ENCODE measurements at regions not wholly inside any gene's neighbourhood (a gene's known extent, or its start where the extent isn't known, plus 50 kb on each side); places are given as distances from the start of the nearest gene placed in this dataset.

- H3K27ac ChIP-seq (ENCODE audit: low read length) = no peak overlapping the region
- Mint-ChIP-seq H3K27ac (no peak overlapping the region), H3K27me3 (peaks cover 0 to 4% of the 10 kb centered on the region in 2 donors), H3K4me1 (no peaks in the 10 kb centered on the region), H3K36me3 (no peaks in the 10 kb centered on the region), H3K4me3 (no peak overlapping the region), H3K9me3 (no peaks in the 10 kb centered on the region)
- H3K27me3 ChIP-seq (replicated peaks in 1 of 2; ENCODE audit: control insufficient read depth in 2 of 2, extremely low read depth in 1 of 2, insufficient read depth in 2 of 2, low read length in 1 of 2) = no peaks in the 10 kb centered on the region
- no peak for DNase-seq
- ChIA-PET CTCF (no interaction called here), POLR2A (no interaction called here)
- H3K36me3 ChIP-seq (ENCODE audit: control insufficient read depth in 2 of 2, extremely low read depth in 1 of 2, insufficient read depth in 1 of 2, low read length in 1 of 2) = no peaks in the 10 kb centered on the region
- ATAC-seq (replicated peaks in 1 of 4) = no peak
- no peaks in the 10 kb centered on the region for H3K9me3 ChIP-seq
- no peak overlapping the region for H3K4me3 ChIP-seq (ENCODE audit: control insufficient read depth in 1 of 2, extremely low read depth in 1 of 2, low read length in 1 of 2)
- no CpG with 5 or more reads among the region's 1 CpG for WGBS (ENCODE audit: insufficient coverage)
- no peaks in the 10 kb centered on the region for H3K4me1 ChIP-seq (ENCODE audit: control insufficient read depth in 1 of 2, extremely low read depth in 1 of 2, insufficient read depth in 2 of 2, low read length in 2 of 2)
Observed at GRCh38 chr12:65517656-65518210, 239.2 kb downstream of the MSRB3 start.

GRCh38 chr12:65518771-65519170 lies 240.3 kb downstream of the MSRB3 start:
- H3K36me3 Mint-ChIP-seq = no peaks in the 10 kb centered on the region
- ChIA-PET CTCF (no interaction called here), POLR2A (no interaction called here)
- no peaks in the 10 kb centered on the region for H3K4me1 ChIP-seq (ENCODE audit: control insufficient read depth in 1 of 2, extremely low read depth in 1 of 2, insufficient read depth in 2 of 2, low read length in 2 of 2)
- H3K4me1 Mint-ChIP-seq = no peaks in the 10 kb centered on the region
- ATAC-seq (replicated peaks in 1 of 4) (no peak), DNase-seq (no peak)
- H3K4me3 ChIP-seq (ENCODE audit: control insufficient read depth in 1 of 2, extremely low read depth in 1 of 2, low read length in 1 of 2) = no peak overlapping the region
- H3K27ac ChIP-seq (ENCODE audit: low read length) = no peak overlapping the region
- H3K36me3 ChIP-seq (ENCODE audit: control insufficient read depth in 2 of 2, extremely low read depth in 1 of 2, insufficient read depth in 1 of 2, low read length in 1 of 2) = no peaks in the 10 kb centered on the region
- H3K27me3 ChIP-seq (replicated peaks in 1 of 2; ENCODE audit: control insufficient read depth in 2 of 2, extremely low read depth in 1 of 2, insufficient read depth in 2 of 2, low read length in 1 of 2) = no peaks in the 10 kb centered on the region
- no peak overlapping the region for H3K4me3 Mint-ChIP-seq
- H3K9me3 Mint-ChIP-seq = no peaks in the 10 kb centered on the region
- H3K27me3 Mint-ChIP-seq = peaks cover 0 to 5% of the 10 kb centered on the region in 2 donors
- H3K27ac Mint-ChIP-seq = no peak overlapping the region
- H3K9me3 ChIP-seq = no peaks in the 10 kb centered on the region

- no peaks in the 10 kb centered on the region for H3K4me1 ChIP-seq (ENCODE audit: control insufficient read depth in 1 of 2, extremely low read depth in 1 of 2, insufficient read depth in 2 of 2, low read length in 2 of 2)
- H3K9me3 Mint-ChIP-seq = no peaks in the 10 kb centered on the region
- ATAC-seq (replicated peaks in 1 of 4) = no peak
- 100% methylated on average over 1 of the region's 1 CpG for WGBS (ENCODE audit: insufficient coverage)
- no peak overlapping the region for H3K4me3 ChIP-seq (ENCODE audit: control insufficient read depth in 1 of 2, extremely low read depth in 1 of 2, low read length in 1 of 2)
- H3K27me3 ChIP-seq (replicated peaks in 1 of 2; ENCODE audit: control insufficient read depth in 2 of 2, extremely low read depth in 1 of 2, insufficient read depth in 2 of 2, low read length in 1 of 2) = no peaks in the 10 kb centered on the region
- H3K36me3 Mint-ChIP-seq = no peaks in the 10 kb centered on the region
- CTCF ChIA-PET = no interaction called here
- no peaks in the 10 kb centered on the region for H3K9me3 ChIP-seq
- H3K4me1 Mint-ChIP-seq = no peaks in the 10 kb centered on the region
- no peak for DNase-seq
- H3K27ac ChIP-seq (ENCODE audit: low read length) = no peak overlapping the region
- no peaks in the 10 kb centered on the region for H3K36me3 ChIP-seq (ENCODE audit: control insufficient read depth in 2 of 2, extremely low read depth in 1 of 2, insufficient read depth in 1 of 2, low read length in 1 of 2)
- H3K27me3 Mint-ChIP-seq = peaks cover 0 to 8% of the 10 kb centered on the region in 2 donors
- H3K4me3 Mint-ChIP-seq = no peak overlapping the region
- POLR2A ChIA-PET = no interaction called here
- H3K27ac Mint-ChIP-seq = no peak overlapping the region
Observed at GRCh38 chr12:65520658-65521057, 242.2 kb downstream of the MSRB3 start.

GRCh38 chr12:65522956-65523860 lies 244.7 kb downstream of the MSRB3 start:
- Histone ChIP-seq H3K9me3 (no peaks in the 10 kb centered on the region), H3K36me3 (ENCODE audit: control insufficient read depth in 2 of 2, extremely low read depth in 1 of 2, insufficient read depth in 1 of 2, low read length in 1 of 2) (no peaks in the 10 kb centered on the region)
- no peak for ATAC-seq (replicated peaks in 1 of 4)

GRCh38 chr12:65524666-65525065 lies 246.2 kb downstream of the MSRB3 start:
- Mint-ChIP-seq H3K9me3 (peaks cover 0 to 5% (median 3%) of the 10 kb centered on the region in 3 donors), H3K27ac (no peak overlapping the region), H3K27me3 (peaks cover 0 to 10% of the 10 kb centered on the region in 2 donors), H3K4me1 (no peaks in the 10 kb centered on the region), H3K4me3 (no peak overlapping the region), H3K36me3 (no peaks in the 10 kb centered on the region)
- Histone ChIP-seq H3K4me1 (ENCODE audit: control insufficient read depth in 1 of 2, extremely low read depth in 1 of 2, insufficient read depth in 2 of 2, low read length in 2 of 2) (no peaks in the 10 kb centered on the region), H3K27me3 (replicated peaks in 1 of 2; ENCODE audit: control insufficient read depth in 2 of 2, extremely low read depth in 1 of 2, insufficient read depth in 2 of 2, low read length in 1 of 2) (no peaks in the 10 kb centered on the region), H3K36me3 (ENCODE audit: control insufficient read depth in 2 of 2, extremely low read depth in 1 of 2, insufficient read depth in 1 of 2, low read length in 1 of 2) (no peaks in the 10 kb centered on the region), H3K4me3 (ENCODE audit: control insufficient read depth in 1 of 2, extremely low read depth in 1 of 2, low read length in 1 of 2) (no peak overlapping the region), H3K27ac (ENCODE audit: low read length) (no peak overlapping the region), H3K9me3 (no peaks in the 10 kb centered on the region)
- ATAC-seq (replicated peaks in 1 of 4) (no peak), DNase-seq (no peak)
- ChIA-PET CTCF (no interaction called here), POLR2A (no interaction called here)
- 80% methylated on average over 1 of the region's 2 CpGs for WGBS (ENCODE audit: insufficient coverage)

More at GRCh38 chr12:65522956-65523860, 244.7 kb downstream of the MSRB3 start:
- 90% methylated on average over 5 of the region's 12 CpGs for WGBS (ENCODE audit: insufficient coverage)
- ChIA-PET CTCF (interaction anchor here in 1 of 2 donors (1.1 kb wide), 1 partner anchor 8 kb away, joined by 4 read pairs; no protein-coding TSS in a partner anchor), POLR2A (interaction anchor here in 1 of 2 donors (0.7 kb wide), 1 partner anchor 571 kb away, joined by 4 read pairs; no protein-coding TSS in a partner anchor)
- no peaks in the 10 kb centered on the region for H3K27me3 ChIP-seq (replicated peaks in 1 of 2; ENCODE audit: control insufficient read depth in 2 of 2, extremely low read depth in 1 of 2, insufficient read depth in 2 of 2, low read length in 1 of 2)
- no peak overlapping the region for H3K4me3 Mint-ChIP-seq
- H3K9me3 Mint-ChIP-seq = peaks cover 0 to 5% (median 3%) of the 10 kb centered on the region in 3 donors
- H3K4me3 ChIP-seq (ENCODE audit: control insufficient read depth in 1 of 2, extremely low read depth in 1 of 2, low read length in 1 of 2) = no peak overlapping the region
- H3K27ac Mint-ChIP-seq = no peak overlapping the region
- peaks cover 0 to 8% of the 10 kb centered on the region in 2 donors for H3K27me3 Mint-ChIP-seq
- DNase-seq = no peak
- no peaks in the 10 kb centered on the region for H3K4me1 ChIP-seq (ENCODE audit: control insufficient read depth in 1 of 2, extremely low read depth in 1 of 2, insufficient read depth in 2 of 2, low read length in 2 of 2)
- no peaks in the 10 kb centered on the region for H3K36me3 Mint-ChIP-seq
- H3K4me1 Mint-ChIP-seq = no peaks in the 10 kb centered on the region
- H3K27ac ChIP-seq (ENCODE audit: low read length) = no peak overlapping the region

- H3K4me1 ChIP-seq (ENCODE audit: control insufficient read depth in 1 of 2, extremely low read depth in 1 of 2, insufficient read depth in 2 of 2, low read length in 2 of 2) = no peaks in the 10 kb centered on the region
- H3K4me3 Mint-ChIP-seq = no peak overlapping the region
- CTCF ChIA-PET = no interaction called here
- no peaks in the 10 kb centered on the region for H3K9me3 ChIP-seq
- H3K27me3 ChIP-seq (replicated peaks in 1 of 2; ENCODE audit: control insufficient read depth in 2 of 2, extremely low read depth in 1 of 2, insufficient read depth in 2 of 2, low read length in 1 of 2) = no peaks in the 10 kb centered on the region
- ATAC-seq (replicated peaks in 1 of 4) (no peak), DNase-seq (no peak)
- no peak overlapping the region for H3K4me3 ChIP-seq (ENCODE audit: control insufficient read depth in 1 of 2, extremely low read depth in 1 of 2, low read length in 1 of 2)
- 86% methylated on average over 1 of the region's 3 CpGs for WGBS (ENCODE audit: insufficient coverage)
- peaks cover 0 to 13% of the 10 kb centered on the region in 2 donors for H3K27me3 Mint-ChIP-seq
- no peaks in the 10 kb centered on the region for H3K36me3 ChIP-seq (ENCODE audit: control insufficient read depth in 2 of 2, extremely low read depth in 1 of 2, insufficient read depth in 1 of 2, low read length in 1 of 2)
- POLR2A ChIA-PET = no interaction called here
- no peak overlapping the region for H3K27ac Mint-ChIP-seq
- H3K27ac ChIP-seq (ENCODE audit: low read length) = no peak overlapping the region
- no peaks in the 10 kb centered on the region for H3K36me3 Mint-ChIP-seq
- H3K9me3 Mint-ChIP-seq = peaks cover 0 to 5% (median 3%) of the 10 kb centered on the region in 3 donors
- H3K4me1 Mint-ChIP-seq = no peaks in the 10 kb centered on the region
Observed at GRCh38 chr12:65525491-65526141, 247.1 kb downstream of the MSRB3 start.

All from T-cell (primary cell).